ENCODE measurements at regions not wholly inside any gene's neighbourhood (a gene's known extent, or its start where the extent isn't known, plus 50 kb on each side); places are given as distances from the start of the nearest gene placed in this dataset.
"Not testable (repeated sequence)": the region's sequence is repeated elsewhere in the genome, so short reads cannot be mapped to it uniquely, and the experiment has no call there.

DNA sequence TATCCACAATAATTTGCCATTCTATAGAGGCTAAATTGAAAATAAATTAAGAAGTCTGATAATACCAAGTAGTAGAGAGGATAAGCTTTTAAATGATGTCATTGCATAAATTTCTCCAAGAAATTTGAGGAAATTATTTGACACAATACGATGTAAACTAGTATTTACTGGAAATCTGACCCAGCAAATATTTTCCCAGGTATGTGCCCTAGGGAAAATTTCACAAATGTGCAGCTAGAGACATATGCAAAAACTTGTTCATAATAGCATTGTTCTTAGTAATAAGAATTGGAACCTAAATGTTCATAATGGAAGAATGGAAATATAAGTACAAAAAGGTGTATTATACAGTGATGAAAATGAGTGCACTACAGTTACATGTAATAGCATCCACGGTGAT is 888.8 kb upstream of the SOX11 start:
- H4K91ac ChIP-seq (ENCODE audit: low read depth, low read length, poor library complexity), result no peak overlapping the region
- H3K27me3 ChIP-seq (ENCODE audit: control insufficient read depth in 3 of 3, insufficient read depth in 3 of 3, low read depth in 1 of 3, low read length in 3 of 3), result no peaks in the 10 kb centered on the region
- H3K23ac ChIP-seq (ENCODE audit: low read depth, low read length, poor library complexity), result no peak overlapping the region
- H2BK12ac ChIP-seq (ENCODE audit: low read length), result no peak overlapping the region
- H3K79me1 ChIP-seq (ENCODE audit: low read depth, low read length), result no peaks in the 10 kb centered on the region
- H2AFZ ChIP-seq (ENCODE audit: low read length), result no peak overlapping the region
- no peak overlapping the region for H3K27ac ChIP-seq (replicated peaks; ENCODE audit: low read length)
- no peak overlapping the region for H3K4me3 ChIP-seq (ENCODE audit: low read length in 2 of 2)
- H2BK5ac ChIP-seq (ENCODE audit: low read length), result no peak overlapping the region
- no peaks in the 10 kb centered on the region for H3K9me3 ChIP-seq (replicated peaks in 1 of 2; ENCODE audit: control insufficient read depth in 2 of 2, insufficient read depth in 1 of 2, low read depth in 1 of 2, low read length in 2 of 2)
- no peak overlapping the region for H4K8ac ChIP-seq (ENCODE audit: low read depth, low read length)
- H3K9ac ChIP-seq (ENCODE audit: low read depth, low read length, poor library complexity), result no peak overlapping the region
- no peak for DNase-seq (ENCODE audit: low spot score)
- no peak overlapping the region for H2BK15ac ChIP-seq (ENCODE audit: low read length)
- WGBS, 2 donors (ENCODE audit: extremely low coverage in 2 of 2, insufficient read length in 2 of 2, insufficient replicate concordance in 1 of 2), result no CpG with 5 or more reads among the region's 2 CpGs
- H3K4ac ChIP-seq (ENCODE audit: low read length), result no peak overlapping the region
- no peak overlapping the region for H2AK5ac ChIP-seq (ENCODE audit: low read depth, low read length)
- no peak overlapping the region for H3K4me2 ChIP-seq (ENCODE audit: insufficient read depth, low read length, poor library complexity, severe bottlenecking)
- no peaks in the 10 kb centered on the region for H3K36me3 ChIP-seq (replicated peaks in 1 of 2; ENCODE audit: control insufficient read depth in 2 of 2, insufficient read depth in 2 of 2, low read length in 2 of 2)
- no peak overlapping the region for H3K14ac ChIP-seq (ENCODE audit: low read length)
- H3K18ac ChIP-seq (ENCODE audit: low read length), result no peak overlapping the region
- no peaks in the 10 kb centered on the region for H3K4me1 ChIP-seq (ENCODE audit: control insufficient read depth in 2 of 2, insufficient read depth in 1 of 2, low read depth in 1 of 2, low read length in 2 of 2)
- no peak overlapping the region for H2BK120ac ChIP-seq (ENCODE audit: low read depth, low read length)

DNA sequence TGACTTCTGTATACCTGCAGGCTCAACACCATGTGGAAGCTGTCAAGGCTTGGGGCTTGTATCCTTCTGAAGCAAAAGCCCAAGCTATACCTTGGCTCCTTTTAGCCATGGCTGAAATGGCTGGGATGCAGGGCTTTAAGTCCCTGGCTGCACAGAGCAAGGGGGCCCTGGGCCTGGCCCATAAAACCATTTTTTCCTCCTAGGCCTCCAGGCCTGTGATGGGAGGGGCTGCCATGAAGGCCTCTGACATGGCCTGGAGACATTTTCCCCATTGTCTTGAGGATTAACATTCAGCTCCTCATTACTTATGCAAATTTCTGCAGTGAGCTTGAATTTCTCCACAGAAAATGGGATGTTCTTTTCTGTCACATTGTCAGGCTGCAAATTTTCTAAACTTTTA is 878.0 kb upstream of the SOX11 start:
- not testable (repeated sequence) for H2AK5ac ChIP-seq (ENCODE audit: low read depth, low read length); H3K36me3 ChIP-seq (replicated peaks in 1 of 2; ENCODE audit: control insufficient read depth in 2 of 2, insufficient read depth in 2 of 2, low read length in 2 of 2); H4K8ac ChIP-seq (ENCODE audit: low read depth, low read length); H3K18ac ChIP-seq (ENCODE audit: low read length); H3K9ac ChIP-seq (ENCODE audit: low read depth, low read length, poor library complexity); H2BK5ac ChIP-seq (ENCODE audit: low read length); H3K14ac ChIP-seq (ENCODE audit: low read length); H2BK15ac ChIP-seq (ENCODE audit: low read length); H3K4me1 ChIP-seq (ENCODE audit: control insufficient read depth in 2 of 2, insufficient read depth in 1 of 2, low read depth in 1 of 2, low read length in 2 of 2); H3K79me1 ChIP-seq (ENCODE audit: low read depth, low read length); H2BK12ac ChIP-seq (ENCODE audit: low read length); H3K4me2 ChIP-seq (ENCODE audit: insufficient read depth, low read length, poor library complexity, severe bottlenecking); H2AFZ ChIP-seq (ENCODE audit: low read length); DNase-seq (ENCODE audit: low spot score); H3K4me3 ChIP-seq (ENCODE audit: low read length in 2 of 2); H3K27ac ChIP-seq (replicated peaks; ENCODE audit: low read length); H3K9me3 ChIP-seq (replicated peaks in 1 of 2; ENCODE audit: control insufficient read depth in 2 of 2, insufficient read depth in 1 of 2, low read depth in 1 of 2, low read length in 2 of 2); H3K27me3 ChIP-seq (ENCODE audit: control insufficient read depth in 3 of 3, insufficient read depth in 3 of 3, low read depth in 1 of 3, low read length in 3 of 3); H2BK120ac ChIP-seq (ENCODE audit: low read depth, low read length); H3K4ac ChIP-seq (ENCODE audit: low read length); H4K91ac ChIP-seq (ENCODE audit: low read depth, low read length, poor library complexity); H3K23ac ChIP-seq (ENCODE audit: low read depth, low read length, poor library complexity)

DNA sequence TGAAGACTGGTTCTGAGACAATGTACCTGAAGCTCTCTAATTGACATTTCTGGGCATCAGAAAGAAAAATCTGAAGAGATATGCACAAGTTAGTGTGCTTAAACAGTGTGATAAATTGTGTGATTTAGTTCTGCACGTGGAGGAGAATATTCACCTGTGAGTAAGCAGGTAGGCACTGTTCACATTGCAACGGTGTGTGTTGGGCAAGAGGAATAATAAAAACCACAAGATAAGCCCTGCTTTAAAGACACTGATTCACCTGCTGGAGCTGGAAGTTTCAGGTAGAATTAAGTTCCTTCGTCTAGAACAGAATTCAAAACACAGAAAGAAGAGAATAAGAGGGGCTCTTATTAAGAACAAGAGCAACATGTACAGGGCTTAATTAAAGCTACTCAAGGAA is 864.3 kb upstream of the SOX11 start:
- Histone ChIP-seq H2BK12ac (ENCODE audit: low read length) (no peak overlapping the region), H3K27me3 (ENCODE audit: control insufficient read depth in 3 of 3, insufficient read depth in 3 of 3, low read depth in 1 of 3, low read length in 3 of 3) (no peaks in the 10 kb centered on the region), H2BK15ac (ENCODE audit: low read length) (no peak overlapping the region), H3K27ac (replicated peaks; ENCODE audit: low read length) (no peak overlapping the region), H3K36me3 (replicated peaks in 1 of 2; ENCODE audit: control insufficient read depth in 2 of 2, insufficient read depth in 2 of 2, low read length in 2 of 2) (no peaks in the 10 kb centered on the region), H3K4ac (ENCODE audit: low read length) (no peak overlapping the region), H3K79me1 (ENCODE audit: low read depth, low read length) (no peaks in the 10 kb centered on the region), H3K14ac (ENCODE audit: low read length) (no peak overlapping the region), H3K4me1 (ENCODE audit: control insufficient read depth in 2 of 2, insufficient read depth in 1 of 2, low read depth in 1 of 2, low read length in 2 of 2) (no peaks in the 10 kb centered on the region), H3K18ac (ENCODE audit: low read length) (no peak overlapping the region), H2BK120ac (ENCODE audit: low read depth, low read length) (no peak overlapping the region), H3K4me3 (ENCODE audit: low read length in 2 of 2) (no peak overlapping the region), H3K9me3 (replicated peaks in 1 of 2; ENCODE audit: control insufficient read depth in 2 of 2, insufficient read depth in 1 of 2, low read depth in 1 of 2, low read length in 2 of 2) (no peaks in the 10 kb centered on the region), H3K4me2 (ENCODE audit: insufficient read depth, low read length, poor library complexity, severe bottlenecking) (no peak overlapping the region), H4K8ac (ENCODE audit: low read depth, low read length) (no peak overlapping the region), H4K91ac (ENCODE audit: low read depth, low read length, poor library complexity) (no peak overlapping the region), H2BK5ac (ENCODE audit: low read length) (no peak overlapping the region), H2AFZ (ENCODE audit: low read length) (no peak overlapping the region), H3K9ac (ENCODE audit: low read depth, low read length, poor library complexity) (no peak overlapping the region), H2AK5ac (ENCODE audit: low read depth, low read length) (no peak overlapping the region), H3K23ac (ENCODE audit: low read depth, low read length, poor library complexity) (no peak overlapping the region)
- no peak for DNase-seq (ENCODE audit: low spot score)
- no CpG with 5 or more reads among the region's 3 CpGs for WGBS, 2 donors (ENCODE audit: extremely low coverage in 2 of 2, insufficient read length in 2 of 2, insufficient replicate concordance in 1 of 2)

DNA sequence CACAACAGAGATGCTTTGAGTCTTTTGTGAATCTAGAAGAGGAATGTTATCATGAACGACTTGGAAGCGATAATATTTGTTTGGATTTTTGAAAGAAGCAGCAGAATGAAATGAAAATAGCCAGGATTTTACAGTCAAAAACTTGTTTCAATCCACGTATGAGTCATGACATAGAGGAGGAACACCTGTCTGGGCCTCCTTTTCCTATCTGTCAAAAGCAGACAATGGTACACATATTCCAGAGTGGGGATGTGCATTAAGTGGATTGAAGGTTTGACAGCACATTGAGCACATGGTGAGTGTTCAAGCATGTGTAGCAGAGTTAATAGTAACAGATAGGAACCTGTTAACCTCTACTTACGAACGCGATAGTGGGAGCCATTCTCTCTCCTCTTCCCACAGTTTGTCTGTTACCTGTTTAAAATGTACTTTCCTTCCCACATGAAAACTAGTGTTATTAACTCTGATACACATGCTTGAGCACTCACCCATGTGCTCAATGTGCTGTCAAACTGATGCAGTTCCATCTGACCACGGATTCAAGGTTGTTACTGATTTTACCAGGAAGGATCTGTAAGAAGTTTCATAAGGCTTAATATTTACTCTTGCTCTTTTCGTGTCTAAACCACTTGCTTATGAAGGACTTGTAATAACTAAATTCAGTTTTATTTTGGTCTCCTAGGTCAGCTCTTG is 863.4 kb upstream of the SOX11 start:
- no peaks in the 10 kb centered on the region for H3K36me3 ChIP-seq (replicated peaks in 1 of 2; ENCODE audit: control insufficient read depth in 2 of 2, insufficient read depth in 2 of 2, low read length in 2 of 2)
- H2AFZ ChIP-seq (ENCODE audit: low read length), result no peak overlapping the region
- H4K91ac ChIP-seq (ENCODE audit: low read depth, low read length, poor library complexity), result no peak overlapping the region
- no peak overlapping the region for H4K8ac ChIP-seq (ENCODE audit: low read depth, low read length)
- H3K4me1 ChIP-seq (ENCODE audit: control insufficient read depth in 2 of 2, insufficient read depth in 1 of 2, low read depth in 1 of 2, low read length in 2 of 2), result no peaks in the 10 kb centered on the region
- no peak overlapping the region for H3K18ac ChIP-seq (ENCODE audit: low read length)
- no peak overlapping the region for H3K4me3 ChIP-seq (ENCODE audit: low read length in 2 of 2)
- no peak overlapping the region for H3K9ac ChIP-seq (ENCODE audit: low read depth, low read length, poor library complexity)
- DNase-seq (ENCODE audit: low spot score), result no peak
- H3K4ac ChIP-seq (ENCODE audit: low read length), result no peak overlapping the region
- no peak overlapping the region for H2BK12ac ChIP-seq (ENCODE audit: low read length)
- H3K27me3 ChIP-seq (ENCODE audit: control insufficient read depth in 3 of 3, insufficient read depth in 3 of 3, low read depth in 1 of 3, low read length in 3 of 3), result no peaks in the 10 kb centered on the region
- no peak overlapping the region for H3K23ac ChIP-seq (ENCODE audit: low read depth, low read length, poor library complexity)
- no peak overlapping the region for H2BK15ac ChIP-seq (ENCODE audit: low read length)
- H2BK120ac ChIP-seq (ENCODE audit: low read depth, low read length), result no peak overlapping the region
- no peaks in the 10 kb centered on the region for H3K79me1 ChIP-seq (ENCODE audit: low read depth, low read length)
- no peak overlapping the region for H2BK5ac ChIP-seq (ENCODE audit: low read length)
- H3K4me2 ChIP-seq (ENCODE audit: insufficient read depth, low read length, poor library complexity, severe bottlenecking), result no peak overlapping the region
- no CpG with 5 or more reads among the region's 8 CpGs for WGBS, 2 donors (ENCODE audit: extremely low coverage in 2 of 2, insufficient read length in 2 of 2, insufficient replicate concordance in 1 of 2)
- no peak overlapping the region for H2AK5ac ChIP-seq (ENCODE audit: low read depth, low read length)
- no peak overlapping the region for H3K14ac ChIP-seq (ENCODE audit: low read length)
- H3K9me3 ChIP-seq (replicated peaks in 1 of 2; ENCODE audit: control insufficient read depth in 2 of 2, insufficient read depth in 1 of 2, low read depth in 1 of 2, low read length in 2 of 2), result no peaks in the 10 kb centered on the region
- H3K27ac ChIP-seq (replicated peaks; ENCODE audit: low read length), result no peak overlapping the region
